ENCODE measurements at regions not wholly inside any gene's neighbourhood (a gene's known extent, or its start where the extent isn't known, plus 50 kb on each side); places are given as distances from the start of the nearest gene placed in this dataset.

DNA sequence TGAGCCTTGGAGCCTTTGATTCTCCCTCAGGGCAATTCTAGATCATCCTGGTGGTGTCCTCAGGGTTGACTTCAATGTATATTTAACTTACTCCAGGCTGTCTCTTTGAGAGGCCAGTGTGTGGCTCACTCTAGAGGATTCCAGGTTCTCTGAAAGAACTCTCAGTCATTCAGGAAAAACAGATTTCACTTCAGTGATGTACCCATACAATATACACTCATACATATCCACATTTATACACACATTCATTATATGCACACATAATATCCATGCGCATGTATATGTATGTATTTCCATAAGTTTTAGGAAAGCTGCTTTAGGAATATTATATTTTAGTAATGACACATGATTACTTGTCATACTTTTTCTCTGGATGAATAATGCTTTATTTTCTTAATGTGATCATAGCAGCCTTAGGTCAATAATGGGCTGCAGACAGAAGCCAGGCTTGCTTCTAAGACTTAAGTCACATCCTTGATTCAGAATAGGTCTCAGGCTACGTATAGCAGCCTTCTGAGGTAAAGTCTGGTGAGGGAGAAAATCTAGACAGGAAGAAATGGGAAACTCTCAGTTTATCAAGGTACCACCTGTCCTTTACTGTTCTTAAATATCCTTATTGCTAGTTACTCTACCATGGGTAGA lies 397.0 kb downstream of the GPAT3 start:
- TF ChIP-seq, protein P1, sequence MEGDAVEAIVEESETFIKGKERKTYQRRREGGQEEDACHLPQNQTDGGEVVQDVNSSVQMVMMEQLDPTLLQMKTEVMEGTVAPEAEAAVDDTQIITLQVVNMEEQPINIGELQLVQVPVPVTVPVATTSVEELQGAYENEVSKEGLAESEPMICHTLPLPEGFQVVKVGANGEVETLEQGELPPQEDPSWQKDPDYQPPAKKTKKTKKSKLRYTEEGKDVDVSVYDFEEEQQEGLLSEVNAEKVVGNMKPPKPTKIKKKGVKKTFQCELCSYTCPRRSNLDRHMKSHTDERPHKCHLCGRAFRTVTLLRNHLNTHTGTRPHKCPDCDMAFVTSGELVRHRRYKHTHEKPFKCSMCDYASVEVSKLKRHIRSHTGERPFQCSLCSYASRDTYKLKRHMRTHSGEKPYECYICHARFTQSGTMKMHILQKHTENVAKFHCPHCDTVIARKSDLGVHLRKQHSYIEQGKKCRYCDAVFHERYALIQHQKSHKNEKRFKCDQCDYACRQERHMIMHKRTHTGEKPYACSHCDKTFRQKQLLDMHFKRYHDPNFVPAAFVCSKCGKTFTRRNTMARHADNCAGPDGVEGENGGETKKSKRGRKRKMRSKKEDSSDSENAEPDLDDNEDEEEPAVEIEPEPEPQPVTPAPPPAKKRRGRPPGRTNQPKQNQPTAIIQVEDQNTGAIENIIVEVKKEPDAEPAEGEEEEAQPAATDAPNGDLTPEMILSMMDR (IDR thresholded peaks at IDR 0.05; ENCODE audit: low read depth, low read length) = no peak
- TF ChIP-seq, protein P2, sequence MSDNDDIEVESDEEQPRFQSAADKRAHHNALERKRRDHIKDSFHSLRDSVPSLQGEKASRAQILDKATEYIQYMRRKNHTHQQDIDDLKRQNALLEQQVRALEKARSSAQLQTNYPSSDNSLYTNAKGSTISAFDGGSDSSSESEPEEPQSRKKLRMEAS (IDR thresholded peaks at IDR 0.05; ENCODE audit: low read depth, low read length) = no peak
